GM21737 (cell line): ENCODE measurements at regions not wholly inside any gene's neighbourhood (a gene's known extent, or its start where the extent isn't known, plus 50 kb on each side); places are given as distances from the start of the nearest gene placed in this dataset.

ENCODE experiments used
- ATAC-seq: cut with Tn5 transposase; IDR thresholded peaks from one replicate; pipeline ENCODE4 v1.9.1; 2021; ENCODE audit warnings: mild to moderate bottlenecking, moderate library complexity; ENCODE audit not compliant: unreplicated experiment

- no peak for ATAC-seq
Observed at GRCh38 chr5:33343676-33344327, 97.0 kb upstream of the TARS1 start.

GRCh38 chr5:33346534-33346933, 94.2 kb upstream of the TARS1 start:
- ATAC-seq: no peak

DNA sequence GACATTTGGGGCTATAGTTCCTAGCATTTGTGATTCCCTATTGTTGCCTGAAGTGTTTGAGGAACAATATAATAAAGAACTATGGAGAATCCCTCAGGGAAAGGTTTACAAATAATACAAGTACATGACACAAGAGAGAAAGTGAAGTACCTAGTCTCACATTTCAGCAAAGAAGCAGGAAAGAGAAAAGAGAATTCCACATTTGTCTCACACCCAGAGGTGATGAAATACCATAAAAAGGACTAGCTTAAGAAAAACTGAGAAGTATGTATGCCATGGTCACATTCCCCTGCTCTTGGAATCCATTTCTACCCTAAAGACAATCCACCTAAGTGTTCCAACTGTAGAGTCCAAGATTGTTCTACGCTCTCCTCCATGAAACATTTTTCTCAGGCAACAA, 79.0 kb upstream of the TARS1 start:
- ATAC-seq: no peak

GRCh38 chr5:33362915-33363314, 77.8 kb upstream of the TARS1 start:
- no peak for ATAC-seq

GRCh38 chr5:33363537-33363936, 77.2 kb upstream of the TARS1 start:
- no peak for ATAC-seq

DNA sequence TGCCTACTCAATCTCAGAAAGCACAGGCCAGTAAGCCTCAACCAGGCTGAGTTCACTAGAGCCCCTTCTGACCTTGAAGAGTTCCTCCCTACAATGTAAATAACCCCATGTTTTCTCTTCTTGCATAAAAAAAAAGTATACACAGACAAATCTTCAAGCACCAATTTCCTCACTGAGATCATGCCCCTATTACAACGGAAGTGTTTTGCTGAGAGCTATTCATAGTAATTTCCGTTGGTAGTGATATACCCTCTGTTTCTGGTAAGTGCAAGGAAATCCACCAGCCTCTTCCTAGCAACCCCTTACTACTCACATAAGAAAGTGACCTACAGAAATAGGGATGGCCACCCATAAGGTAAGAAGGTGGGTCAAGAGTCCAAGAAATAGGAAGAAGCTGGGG, 76.4 kb upstream of the TARS1 start:
- no peak for ATAC-seq

- no peak for ATAC-seq
Observed at GRCh38 chr5:33367416-33367815, 73.3 kb upstream of the TARS1 start.

- ATAC-seq: no peak
Observed at GRCh38 chr5:33369485-33370465, 71.0 kb upstream of the TARS1 start.

DNA sequence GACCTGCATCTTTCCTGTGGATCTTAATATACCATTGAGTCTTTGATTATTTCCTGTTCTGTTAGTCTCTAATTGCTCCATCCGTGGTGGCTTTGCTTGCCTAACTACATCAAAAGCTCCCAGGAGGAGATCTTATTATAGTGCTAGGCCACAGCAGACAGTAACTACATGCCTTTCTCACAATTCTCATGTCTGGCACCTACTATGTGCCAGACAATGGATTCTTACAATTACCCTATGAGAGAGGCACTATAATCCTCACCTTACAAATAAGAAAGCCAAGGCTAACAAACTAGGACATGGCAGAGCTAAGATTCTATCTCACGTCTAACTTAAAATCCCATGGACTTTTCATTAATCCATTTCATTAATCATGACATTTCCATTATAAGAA, 70.3 kb upstream of the TARS1 start:
- ATAC-seq: no peak

DNA sequence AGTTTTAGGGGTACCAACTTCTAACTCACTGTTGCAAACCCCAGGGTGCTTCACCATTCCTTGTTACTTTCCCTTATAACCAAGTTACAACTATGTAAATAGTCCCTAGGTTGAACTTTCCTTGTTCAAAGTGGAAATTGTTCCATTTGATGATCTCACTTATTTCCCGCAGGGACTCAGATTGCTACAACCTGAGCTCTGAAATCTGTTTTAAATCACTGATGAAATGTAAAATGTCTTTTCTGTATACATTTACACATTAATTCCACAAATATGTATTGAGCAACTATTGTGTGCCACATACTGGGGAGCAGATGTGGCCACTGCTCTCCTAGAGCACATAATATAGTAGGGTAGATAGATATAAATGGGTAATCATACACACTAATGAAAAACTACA, 69.1 kb upstream of the TARS1 start:
- ATAC-seq: no peak

- no peak for ATAC-seq
Observed at GRCh38 chr5:33372721-33373472, 67.9 kb upstream of the TARS1 start.

GRCh38 chr5:33375900-33376299, 64.9 kb upstream of the TARS1 start:
- no peak for ATAC-seq

DNA sequence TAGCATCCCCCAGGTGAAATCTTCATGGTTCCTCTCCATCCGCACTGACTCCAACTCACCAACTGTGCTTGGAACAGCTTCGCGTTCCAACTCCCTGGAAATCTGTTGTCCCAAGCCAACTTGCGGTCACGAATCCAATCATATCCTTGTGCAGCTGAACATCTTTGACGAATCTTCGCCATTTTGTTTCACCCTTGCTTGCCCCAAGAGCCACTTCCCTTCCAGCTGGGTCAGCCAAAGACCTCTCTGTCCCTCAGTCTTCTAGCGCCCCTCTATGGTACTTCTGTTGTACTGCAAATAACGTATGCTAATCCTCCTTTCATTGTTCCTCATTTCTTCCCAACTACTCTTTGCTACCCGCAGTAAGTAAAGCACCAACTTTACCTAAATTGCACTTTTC, 61.0 kb upstream of the TARS1 start:
- ATAC-seq: no peak

- no peak for ATAC-seq
Observed at GRCh38 chr5:33381243-33381642, 59.5 kb upstream of the TARS1 start.
